Stimulated activated CD4-positive, alpha-beta T cell treated with anti-CD3 and anti-CD28 coated beads, Interleukin-12 subunit alpha, Interleukin-12 subunit beta, amount 100 ng/mL, for 24 hours (primary cell): ENCODE measurements at regions not wholly inside any gene's neighbourhood (a gene's known extent, or its start where the extent isn't known, plus 50 kb on each side); places are given as distances from the start of the nearest gene placed in this dataset.
"Not testable (repeated sequence)": the region's sequence is repeated elsewhere in the genome, so short reads cannot be mapped to it uniquely, and the experiment has no call there.

Experiments
- DNase-seq, 2 experiments: peaks; one replicate each; pipeline ENCODE4 v3.0.0-alpha.2; 2020; ENCODE audit warnings: low read depth in 2 of 2

- no peak for DNase-seq
Measured at GRCh38 chr1:224061436-224061835, 52.5 kb upstream of the FBXO28 start.

- DNase-seq: no peak
Measured at GRCh38 chr1:224059897-224060427, 53.9 kb upstream of the FBXO28 start.

GRCh38 chr1:224058303-224058702 lies 55.6 kb upstream of the FBXO28 start:
- DNase-seq: no peak

GRCh38 chr1:224057461-224058199 lies 56.3 kb upstream of the FBXO28 start:
- DNase-seq: no peak

GRCh38 chr1:224054611-224055010 lies 59.3 kb upstream of the FBXO28 start:
- DNase-seq: no peak

- no peak for DNase-seq
Measured at GRCh38 chr1:224054012-224054411, 59.9 kb upstream of the FBXO28 start.

- no peak for DNase-seq
Measured at GRCh38 chr1:224053456-224053855, 60.5 kb upstream of the FBXO28 start.

GRCh38 chr1:224052772-224053171 lies 61.1 kb upstream of the FBXO28 start:
- DNase-seq: no peak

GRCh38 chr1:224051782-224052181 lies 62.1 kb upstream of the FBXO28 start:
- not testable (repeated sequence) for DNase-seq

- DNase-seq: no peak
Measured at GRCh38 chr1:224051086-224051406, 62.9 kb upstream of the FBXO28 start.

GRCh38 chr1:224047538-224047937 lies 66.4 kb upstream of the FBXO28 start:
- DNase-seq: no peak

- DNase-seq: no peak
Measured at GRCh38 chr1:224045556-224045955, 68.4 kb upstream of the FBXO28 start.

- no peak for DNase-seq
Measured at GRCh38 chr1:224044420-224044819, 69.5 kb upstream of the FBXO28 start.

GRCh38 chr1:224042557-224043118 lies 71.3 kb upstream of the FBXO28 start:
- DNase-seq: no peak

- DNase-seq: no peak
Measured at GRCh38 chr1:224041032-224041431, 72.9 kb upstream of the FBXO28 start.

GRCh38 chr1:224040423-224040822 lies 73.5 kb upstream of the FBXO28 start:
- DNase-seq: not testable (repeated sequence)

- DNase-seq: not testable (repeated sequence)
Measured at GRCh38 chr1:224040006-224040405, 73.9 kb upstream of the FBXO28 start.

- not testable (repeated sequence) for DNase-seq
Measured at GRCh38 chr1:224038832-224039231, 75.1 kb upstream of the FBXO28 start.

- not testable (repeated sequence) for DNase-seq
Measured at GRCh38 chr1:224037362-224037761, 76.5 kb upstream of the FBXO28 start.

- DNase-seq: not testable (repeated sequence)
Measured at GRCh38 chr1:224032608-224033276, 81.2 kb upstream of the FBXO28 start.

GRCh38 chr1:224031986-224032385 lies 81.9 kb upstream of the FBXO28 start:
- not testable (repeated sequence) for DNase-seq

GRCh38 chr1:224030257-224030656 lies 83.7 kb upstream of the FBXO28 start:
- not testable (repeated sequence) for DNase-seq
